ENCODE measurements at regions not wholly inside any gene's neighbourhood (a gene's known extent, or its start where the extent isn't known, plus 50 kb on each side); places are given as distances from the start of the nearest gene placed in this dataset.

- TF ChIP-seq CTCF (conservative IDR thresholded peaks at IDR 0.05; ENCODE audit: low read length), result no peak
- no peak for TF ChIP-seq EZH2phosphoT487 (IDR thresholded peaks at IDR 0.05; ENCODE audit: borderline replicate concordance, low read depth, low read length)
Observed at GRCh38 chr2:35204881-35205280, 1150.7 kb upstream of the CRIM1 start.

Measured in OCI-LY7 (cell line).